ENCODE measurements at regions not wholly inside any gene's neighbourhood (a gene's known extent, or its start where the extent isn't known, plus 50 kb on each side); places are given as distances from the start of the nearest gene placed in this dataset.
"Not testable (repeated sequence)": the region's sequence is repeated elsewhere in the genome, so short reads cannot be mapped to it uniquely, and the experiment has no call there.

DNA sequence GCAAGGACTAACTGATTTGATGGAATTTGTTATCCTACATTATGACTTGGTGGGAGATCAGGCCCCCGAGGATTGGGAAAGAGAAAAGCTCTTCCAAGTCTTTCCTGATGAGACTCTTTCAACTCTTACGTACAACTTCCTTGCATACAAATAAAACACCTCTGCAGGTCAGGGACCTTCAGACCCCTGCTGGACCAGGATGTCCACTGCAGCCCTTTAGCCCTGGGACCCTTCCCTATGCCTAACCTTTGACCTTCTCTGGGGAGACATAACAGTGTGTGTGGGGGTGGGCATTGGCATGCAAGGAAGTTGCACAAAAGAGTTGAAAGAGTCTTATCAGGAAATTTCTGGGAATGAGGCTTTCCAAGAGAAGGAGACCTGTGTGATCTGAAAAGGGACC is 859.4 kb downstream of the TYW1 start:
- DNase-seq, result no peak

GRCh38 chr7:67857698-67858097 is 861.1 kb downstream of the TYW1 start:
- DNase-seq, result no peak

DNA sequence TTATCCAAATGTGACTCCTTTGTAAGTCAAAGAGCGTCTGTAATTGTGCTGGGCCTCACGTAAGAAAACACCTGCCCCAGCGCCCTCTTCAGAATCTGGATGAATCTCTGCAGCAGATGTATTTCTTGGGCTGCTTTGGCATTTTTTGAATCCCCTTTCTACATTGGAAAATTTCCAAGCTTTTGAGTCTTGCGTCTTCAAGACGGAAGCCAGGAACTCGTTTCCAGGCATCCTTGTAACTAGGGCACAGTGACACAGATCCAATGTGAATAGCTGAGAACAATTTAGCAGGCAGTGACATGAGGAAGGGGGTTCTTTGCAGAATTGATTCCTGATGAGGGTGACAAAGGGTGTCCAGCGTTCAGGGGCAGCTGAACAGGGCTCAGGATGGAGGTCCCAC is 862.3 kb downstream of the TYW1 start:
- no peak for DNase-seq

GRCh38 chr7:67863911-67864310 is 867.3 kb downstream of the TYW1 start:
- no peak for DNase-seq

GRCh38 chr7:67866054-67866453 is 869.4 kb downstream of the TYW1 start:
- no peak for DNase-seq

GRCh38 chr7:67866812-67867211 is 870.2 kb downstream of the TYW1 start:
- DNase-seq, result no peak

GRCh38 chr7:67870396-67870795 is 873.8 kb downstream of the TYW1 start:
- no peak for DNase-seq

GRCh38 chr7:67875558-67875957 is 878.9 kb downstream of the TYW1 start:
- DNase-seq, result no peak

GRCh38 chr7:67878808-67879207 is 882.2 kb downstream of the TYW1 start:
- no peak for DNase-seq

GRCh38 chr7:67882843-67883242 is 886.2 kb downstream of the TYW1 start:
- no peak for DNase-seq

GRCh38 chr7:67890316-67890715 is 893.7 kb downstream of the TYW1 start:
- no peak for DNase-seq

- no peak for DNase-seq
Observed at GRCh38 chr7:67894746-67895145, 898.1 kb downstream of the TYW1 start.

- DNase-seq, result no peak
Observed at GRCh38 chr7:67896721-67897120, 900.1 kb downstream of the TYW1 start.

DNA sequence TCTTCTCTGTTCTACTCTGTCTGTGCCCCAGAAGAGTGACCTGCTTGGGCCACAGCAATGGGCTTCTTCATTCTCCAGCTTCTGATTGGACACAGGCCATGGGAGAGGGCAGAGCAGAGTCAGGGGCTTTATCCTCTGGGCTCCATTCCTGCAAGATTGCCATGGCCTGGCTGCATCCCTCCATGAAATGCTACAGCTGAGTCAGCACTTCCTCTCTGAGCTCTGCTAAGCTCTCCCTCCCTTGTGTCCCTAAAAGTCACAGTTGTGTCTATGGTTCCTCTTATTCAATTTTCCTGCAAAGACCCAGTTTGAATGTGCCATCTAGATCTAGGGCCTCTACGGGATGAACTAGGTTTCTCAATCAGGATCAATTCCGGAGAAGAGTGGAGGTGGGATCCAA is 903.8 kb downstream of the TYW1 start:
- DNase-seq, result no peak

DNA sequence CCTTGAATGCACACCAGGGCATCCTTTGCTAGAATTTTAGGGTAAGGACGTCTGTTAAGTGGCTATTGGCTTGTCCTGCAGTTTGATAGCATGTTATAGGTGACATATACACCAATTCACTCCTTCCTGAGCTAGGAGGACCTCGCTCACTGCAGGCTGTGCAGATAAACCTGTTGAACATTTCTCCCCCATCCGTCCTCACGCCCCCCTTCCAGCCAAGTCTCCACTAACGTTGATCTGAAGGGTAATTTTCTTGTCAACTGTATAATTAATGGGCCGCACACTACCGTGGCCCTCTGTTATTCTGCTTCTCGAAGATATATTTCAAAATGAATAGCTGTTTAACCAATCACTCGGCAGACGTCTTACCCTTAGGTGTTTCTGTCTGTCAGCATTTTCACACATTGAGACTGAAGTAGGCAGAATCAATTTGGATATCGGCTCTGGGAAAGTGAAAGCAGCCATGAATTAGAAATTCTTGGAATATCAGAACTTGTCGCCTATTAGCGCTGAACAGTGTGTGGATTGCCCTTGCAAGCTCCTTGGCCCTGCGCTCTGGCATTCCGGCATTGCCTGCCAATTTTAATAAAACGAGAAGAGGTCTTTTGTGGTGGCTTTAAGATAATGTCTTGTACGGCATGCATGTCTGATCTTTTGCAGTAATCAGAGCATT is 905.3 kb downstream of the TYW1 start:
- DNase-seq, result no peak

DNA sequence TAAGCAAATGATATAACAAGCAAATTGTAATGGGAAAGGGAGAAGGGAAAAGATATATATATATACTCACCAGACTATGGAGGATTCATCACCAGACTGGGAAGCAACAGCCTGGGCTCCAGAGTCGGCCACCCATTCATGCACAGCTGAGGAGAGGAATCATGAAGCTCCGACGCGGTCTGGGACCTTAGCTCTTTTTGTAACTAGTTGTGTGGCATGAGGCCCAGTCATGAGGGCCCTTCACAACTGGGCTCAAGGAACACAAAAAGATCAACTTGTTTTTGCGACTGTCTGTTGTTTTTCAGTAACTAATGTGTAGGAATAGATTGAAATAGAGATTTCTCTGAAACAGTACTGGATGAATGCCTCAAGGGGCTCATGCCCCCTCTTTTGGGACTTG is 911.2 kb downstream of the TYW1 start:
- DNase-seq, result no peak

GRCh38 chr7:67912437-67912836 is 915.8 kb downstream of the TYW1 start:
- no peak for DNase-seq

DNA sequence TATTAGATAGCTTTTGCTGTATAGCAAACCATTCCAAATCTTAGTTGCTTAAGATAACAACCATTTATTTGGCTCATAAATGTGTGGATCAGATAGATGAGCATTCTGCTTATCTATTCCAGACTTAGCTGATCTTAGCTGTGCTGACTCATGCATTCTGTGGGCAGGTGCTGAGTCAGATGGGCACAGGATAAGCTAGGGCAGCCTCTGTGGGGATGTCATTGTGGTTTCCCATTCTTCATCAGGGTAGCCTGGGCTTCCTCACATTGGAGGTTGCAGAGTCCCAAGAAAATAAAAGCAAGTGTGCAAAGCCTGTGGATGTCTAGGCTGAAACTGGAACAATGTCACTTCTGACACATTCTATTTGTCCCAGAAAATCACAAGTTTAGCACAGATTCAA is 917.0 kb downstream of the TYW1 start:
- DNase-seq, result peak; percentile 29

DNA sequence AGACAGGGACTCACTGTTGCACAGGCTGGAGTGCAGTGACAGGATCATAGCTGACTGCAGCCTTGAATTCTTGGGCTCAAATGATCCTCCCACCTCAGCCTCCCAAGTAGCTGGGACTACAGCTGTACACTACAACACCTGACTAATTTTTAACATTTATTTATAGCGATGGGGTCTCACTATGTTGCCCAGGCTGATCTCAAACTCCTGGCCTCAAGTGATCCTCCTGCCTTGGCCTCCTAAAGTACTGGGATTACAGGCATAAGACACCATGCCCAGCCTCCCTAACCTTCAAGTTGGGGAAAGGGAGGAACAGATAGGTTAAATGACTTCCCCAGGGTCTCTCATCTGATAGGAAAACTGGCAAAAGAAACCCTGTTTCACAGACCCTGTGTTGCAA is 919.5 kb downstream of the TYW1 start:
- not testable (repeated sequence) for DNase-seq

DNA sequence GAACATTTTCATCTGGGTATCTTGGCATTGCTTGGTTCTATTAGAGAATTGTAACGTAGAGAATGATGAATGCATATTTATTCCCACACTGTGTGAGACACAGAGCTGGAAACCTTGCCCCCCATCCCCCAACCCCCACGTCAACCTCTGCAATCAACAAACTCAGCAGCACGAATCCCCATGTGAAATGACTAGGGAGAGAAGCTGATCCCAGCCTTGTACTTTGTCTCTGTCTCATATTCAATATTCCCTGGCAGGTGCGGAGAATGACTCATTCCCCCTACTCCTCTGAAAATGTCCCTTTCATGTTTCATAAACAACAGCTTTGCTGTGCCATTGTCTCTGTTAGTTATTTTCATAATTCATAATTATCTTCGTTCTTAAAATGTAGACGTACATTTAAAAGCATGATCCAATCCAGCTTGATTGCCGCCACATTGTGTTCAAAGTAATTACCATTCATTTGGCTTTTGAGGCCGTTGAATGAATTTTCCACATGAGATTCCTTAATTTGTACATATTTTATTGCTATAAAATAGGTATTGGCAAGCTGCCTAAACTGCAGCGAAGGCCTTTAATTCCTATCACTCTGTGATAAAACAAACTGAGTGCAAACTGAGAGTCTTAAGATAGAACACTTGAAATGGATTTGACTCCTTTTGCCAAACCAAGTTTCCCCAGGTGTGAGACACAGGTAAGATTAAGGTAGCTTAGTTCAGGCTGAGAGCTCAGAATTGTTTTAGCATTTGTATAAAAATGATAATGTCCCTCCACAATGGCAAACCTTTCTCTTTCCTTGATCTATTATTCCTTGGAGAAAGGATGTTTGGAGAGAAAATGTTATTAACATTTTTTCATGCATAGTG is 920.2 kb downstream of the TYW1 start:
- no peak for DNase-seq

DNA sequence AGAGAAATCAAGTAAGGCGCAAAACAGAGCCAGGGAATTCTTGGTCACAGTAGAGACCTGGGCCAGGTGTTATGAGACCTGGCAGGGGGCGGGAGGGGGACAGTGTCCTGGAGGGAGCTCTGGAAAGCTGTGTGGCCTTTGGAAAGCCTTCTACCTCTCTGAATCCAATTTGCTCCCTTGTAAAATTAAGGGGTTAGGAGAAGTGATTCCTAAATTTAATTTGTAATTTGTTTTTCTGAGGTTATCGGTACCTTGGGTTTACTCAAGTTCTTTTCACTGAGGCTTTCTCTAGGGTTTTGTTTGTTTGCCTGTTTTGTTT is 920.8 kb downstream of the TYW1 start:
- no peak for DNase-seq

GRCh38 chr7:67918158-67918557 is 921.5 kb downstream of the TYW1 start:
- peak; percentile 57 for DNase-seq

- DNase-seq, result no peak
Observed at GRCh38 chr7:67923286-67923685, 926.7 kb downstream of the TYW1 start.

DNA sequence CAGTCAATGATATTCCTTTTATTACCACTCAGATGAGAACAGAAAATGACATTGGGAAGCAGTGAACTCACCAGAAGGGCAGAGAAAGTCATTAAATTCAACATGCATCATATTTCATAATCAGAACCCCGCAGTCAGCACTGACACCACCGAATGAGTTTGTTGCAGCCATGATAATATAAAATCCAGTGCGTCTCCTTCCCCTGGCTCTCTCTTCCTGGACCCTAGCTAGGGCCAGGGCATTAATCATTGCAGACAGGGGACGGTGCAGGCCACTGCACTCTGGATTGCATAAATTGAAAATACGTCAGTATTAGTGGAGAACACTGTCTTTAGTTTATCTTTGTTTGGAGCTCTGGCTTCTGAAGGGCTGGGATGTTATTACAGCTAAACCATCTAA is 931.5 kb downstream of the TYW1 start:
- no peak for DNase-seq

DNA sequence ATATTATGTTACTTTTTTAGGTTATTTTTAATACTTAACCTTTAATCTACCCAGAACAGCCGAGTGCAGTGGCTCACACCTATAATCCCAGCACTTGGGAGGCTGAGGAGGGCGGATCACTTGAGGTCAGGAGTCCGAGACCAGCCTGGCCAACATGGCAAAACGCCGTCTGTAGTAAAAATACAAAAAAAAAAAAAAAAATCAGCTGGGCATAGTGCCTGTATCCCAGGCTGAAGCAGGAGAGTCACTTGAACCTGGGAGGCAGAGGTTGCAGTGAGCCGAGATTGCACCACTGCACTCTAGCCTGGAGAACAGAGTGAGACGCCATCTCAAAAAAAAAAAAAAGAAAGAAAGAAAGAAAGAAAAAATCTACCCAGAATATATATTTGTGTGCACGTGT is 939.8 kb downstream of the TYW1 start:
- not testable (repeated sequence) for DNase-seq
